Fibroblast of villous mesenchyme (primary cell): ENCODE measurements at regions not wholly inside any gene's neighbourhood (a gene's known extent, or its start where the extent isn't known, plus 50 kb on each side); places are given as distances from the start of the nearest gene placed in this dataset.
A peak's percentile ranks its signal among the peaks of the same experiment; 100 is the strongest.

Source experiments
- DNase-seq: peaks from one replicate; pipeline ENCODE4 v3.0.0-alpha.2; 2010; ENCODE audit warnings: low read depth
- H3K4me3 ChIP-seq: 2 replicates; pipeline ENCODE4 v1.5.1; 2011; ENCODE audit warnings: low read depth, mild to moderate bottlenecking, low read length
- TF ChIP-seq, protein P1 (sequence below): IDR thresholded peaks from 2 replicates; pipeline ENCODE4 v1.5.1; 2012; ENCODE audit warnings: low read depth, mild to moderate bottlenecking, low read length; ENCODE audit not compliant: insufficient read depth

DNA sequence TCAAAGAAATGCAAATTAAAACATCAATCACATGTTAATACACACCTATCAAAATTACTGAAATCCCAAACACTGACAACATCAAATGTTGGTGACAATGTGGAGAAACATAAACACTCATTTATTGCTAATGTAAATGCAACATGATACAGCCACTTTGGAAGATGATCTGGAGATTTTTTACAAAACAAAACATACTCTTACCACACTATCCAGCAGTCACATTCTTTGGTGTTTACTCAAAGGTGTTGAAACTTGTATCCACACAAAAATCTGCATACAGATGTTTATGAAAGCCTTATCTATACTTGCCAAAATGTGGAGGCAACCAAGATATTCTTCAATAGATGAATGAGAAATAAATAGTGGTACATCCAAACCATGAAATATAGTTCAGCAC is 1219.5 kb upstream of the PCDH20 start:
- DNase-seq = peak; percentile 2

DNA sequence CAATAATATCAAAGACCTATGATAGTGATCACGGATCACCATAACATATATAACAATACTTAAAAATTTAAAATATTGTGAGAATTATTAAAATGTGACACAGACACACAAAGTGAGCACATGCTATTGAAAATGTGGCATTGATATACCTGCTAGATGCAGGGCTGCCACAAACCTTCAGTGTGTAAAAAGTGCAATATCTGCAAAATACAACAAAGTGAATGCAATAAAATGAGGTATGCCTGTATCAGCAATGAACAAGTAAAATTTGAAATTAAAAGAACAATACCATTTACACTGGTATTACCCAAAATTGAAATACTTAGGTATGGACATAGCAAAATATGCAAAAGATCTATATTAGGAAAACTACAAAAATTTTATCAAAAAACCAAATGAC is 1217.8 kb upstream of the PCDH20 start:
- H3K4me3 ChIP-seq = no peak overlapping the region
- TF ChIP-seq, protein P1, sequence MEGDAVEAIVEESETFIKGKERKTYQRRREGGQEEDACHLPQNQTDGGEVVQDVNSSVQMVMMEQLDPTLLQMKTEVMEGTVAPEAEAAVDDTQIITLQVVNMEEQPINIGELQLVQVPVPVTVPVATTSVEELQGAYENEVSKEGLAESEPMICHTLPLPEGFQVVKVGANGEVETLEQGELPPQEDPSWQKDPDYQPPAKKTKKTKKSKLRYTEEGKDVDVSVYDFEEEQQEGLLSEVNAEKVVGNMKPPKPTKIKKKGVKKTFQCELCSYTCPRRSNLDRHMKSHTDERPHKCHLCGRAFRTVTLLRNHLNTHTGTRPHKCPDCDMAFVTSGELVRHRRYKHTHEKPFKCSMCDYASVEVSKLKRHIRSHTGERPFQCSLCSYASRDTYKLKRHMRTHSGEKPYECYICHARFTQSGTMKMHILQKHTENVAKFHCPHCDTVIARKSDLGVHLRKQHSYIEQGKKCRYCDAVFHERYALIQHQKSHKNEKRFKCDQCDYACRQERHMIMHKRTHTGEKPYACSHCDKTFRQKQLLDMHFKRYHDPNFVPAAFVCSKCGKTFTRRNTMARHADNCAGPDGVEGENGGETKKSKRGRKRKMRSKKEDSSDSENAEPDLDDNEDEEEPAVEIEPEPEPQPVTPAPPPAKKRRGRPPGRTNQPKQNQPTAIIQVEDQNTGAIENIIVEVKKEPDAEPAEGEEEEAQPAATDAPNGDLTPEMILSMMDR = no peak
- DNase-seq = no peak

More for the DNA sequence above, 1219.5 kb upstream of the PCDH20 start:
- TF ChIP-seq, protein P1 = no peak
- H3K4me3 ChIP-seq = no peak overlapping the region

DNA sequence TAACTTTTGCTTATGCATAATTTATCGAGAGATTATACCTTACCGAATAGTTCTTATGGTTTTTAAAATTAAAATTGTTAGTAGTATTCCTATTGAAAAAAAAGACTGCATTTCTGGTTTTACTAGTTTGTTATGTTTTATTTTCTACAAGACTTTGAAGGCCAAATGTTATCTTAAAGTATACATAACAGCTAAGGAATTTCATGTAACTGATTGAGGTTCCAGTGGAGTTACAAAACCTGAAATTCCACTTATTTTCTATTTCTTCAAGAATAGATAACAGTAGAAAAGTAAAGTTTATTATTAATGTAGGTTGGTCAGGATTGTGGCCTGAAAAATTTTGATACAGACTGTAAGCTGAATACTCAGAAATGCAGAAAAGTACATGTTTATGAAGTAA is 1216.0 kb upstream of the PCDH20 start:
- TF ChIP-seq, protein P1 = no peak
- no peak for DNase-seq
- H3K4me3 ChIP-seq = no peak overlapping the region

DNA sequence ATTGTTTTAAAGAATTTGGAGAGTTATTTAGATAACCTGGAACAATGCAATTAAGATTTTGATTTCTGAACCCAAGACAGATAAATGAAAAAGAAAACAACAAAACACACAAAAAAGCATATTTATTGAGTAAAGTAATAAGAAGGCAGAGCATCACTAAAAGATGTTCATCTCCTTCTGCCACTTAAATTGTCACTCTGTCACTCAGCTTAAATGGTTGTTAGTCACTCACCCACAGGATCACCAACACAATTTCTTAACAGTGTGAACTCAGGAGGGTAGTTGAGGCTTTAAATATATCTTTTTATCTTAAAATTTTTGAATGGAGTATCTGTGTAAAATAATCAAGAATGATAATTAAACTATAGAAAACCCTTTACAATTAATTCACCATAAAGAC is 1215.5 kb upstream of the PCDH20 start:
- no peak overlapping the region for H3K4me3 ChIP-seq
- TF ChIP-seq, protein P1 = no peak

DNA sequence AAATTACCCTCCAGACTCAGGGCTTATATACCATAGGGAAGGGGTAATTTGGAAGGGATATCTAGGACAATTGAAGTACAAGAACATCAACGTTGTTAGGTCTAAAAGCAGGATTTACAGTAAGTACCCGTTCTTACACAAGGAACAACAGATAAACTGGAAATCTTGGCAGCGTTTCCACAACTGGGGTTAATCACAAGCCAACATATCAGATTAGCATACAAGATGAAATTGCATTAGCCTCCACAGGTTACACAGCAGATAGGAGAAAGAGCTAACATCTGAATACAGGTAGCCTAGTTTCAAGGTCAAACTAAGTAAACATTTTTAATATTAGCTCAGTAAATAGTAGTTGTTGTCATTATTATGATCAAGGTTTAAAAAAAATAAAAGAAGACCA is 1214.0 kb upstream of the PCDH20 start:
- TF ChIP-seq, protein P1 = no peak
- H3K4me3 ChIP-seq = no peak overlapping the region
- DNase-seq = no peak

More for the DNA sequence above, 1215.5 kb upstream of the PCDH20 start:
- no peak for DNase-seq

DNA sequence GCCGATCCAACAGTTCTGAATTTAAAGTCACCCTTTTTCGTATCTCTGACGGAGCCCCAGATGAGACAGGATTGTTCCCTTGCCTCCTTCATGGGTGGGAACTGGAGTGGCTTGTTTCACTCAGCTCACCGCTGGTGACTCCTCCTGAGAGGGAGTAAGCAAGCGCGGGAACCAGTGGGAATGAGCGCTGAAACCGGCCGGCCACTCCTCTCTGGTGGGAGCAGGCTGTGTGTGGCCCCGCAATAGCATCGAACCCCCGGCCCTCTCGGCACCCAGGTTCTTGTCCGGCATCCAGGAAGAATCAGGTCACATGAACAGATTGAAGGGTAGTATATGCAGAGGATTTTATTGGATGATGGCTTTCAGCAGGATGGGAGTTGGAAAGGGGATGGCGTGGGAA is 1211.6 kb upstream of the PCDH20 start:
- H3K4me3 ChIP-seq = no peak overlapping the region
- TF ChIP-seq, protein P1 = no peak
- DNase-seq = no peak

DNA sequence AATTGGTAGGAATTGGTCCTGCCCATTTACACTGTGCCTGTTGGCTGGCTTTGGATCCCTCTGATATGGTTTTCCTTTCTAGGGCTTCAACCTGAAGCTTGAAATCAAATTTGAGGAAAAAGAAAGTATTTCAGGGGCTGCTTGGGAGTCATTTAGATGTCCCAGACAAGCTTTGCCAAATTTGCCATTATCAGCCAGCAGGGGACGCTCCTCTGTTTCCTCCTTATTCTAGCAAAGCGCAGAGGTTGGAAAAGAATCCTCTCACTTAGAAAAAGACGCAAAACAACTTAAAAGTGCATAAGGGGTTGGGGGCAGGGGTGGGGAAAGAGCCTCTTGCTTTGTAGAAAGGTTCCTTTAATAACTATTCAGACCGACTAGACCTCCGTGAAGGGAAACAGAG is 1211.1 kb upstream of the PCDH20 start:
- DNase-seq = no peak
- TF ChIP-seq, protein P1 = no peak
- H3K4me3 ChIP-seq = no peak overlapping the region
